ENCODE measurements at regions not wholly inside any gene's neighbourhood (a gene's known extent, or its start where the extent isn't known, plus 50 kb on each side); places are given as distances from the start of the nearest gene placed in this dataset.
"Not testable (repeated sequence)": the region's sequence is repeated elsewhere in the genome, so short reads cannot be mapped to it uniquely, and the experiment has no call there.

GRCh38 chr14:99995700-99996356 lies 69.4 kb upstream of the EVL start:
- DNase-seq = peak; percentile 36

GRCh38 chr14:99996951-99997571 lies 68.2 kb upstream of the EVL start:
- DNase-seq = no peak

GRCh38 chr14:100000398-100000797 lies 64.8 kb upstream of the EVL start:
- DNase-seq = not testable (repeated sequence)

GRCh38 chr14:100004392-100004791 lies 60.8 kb upstream of the EVL start:
- no peak for DNase-seq

- DNase-seq = no peak
These were observed 58.0 kb upstream of the EVL start for GRCh38 chr14:100007254-100007653.

- DNase-seq = not testable (repeated sequence)
These were observed 55.4 kb upstream of the EVL start for GRCh38 chr14:100009802-100010201.

GRCh38 chr14:100010679-100011078 lies 54.5 kb upstream of the EVL start:
- no peak for DNase-seq

- no peak for DNase-seq
These were observed 53.4 kb upstream of the EVL start for GRCh38 chr14:100011628-100012325.

GRCh38 chr14:100012478-100013327 lies 52.5 kb upstream of the EVL start:
- no peak for DNase-seq

- no peak for DNase-seq
These were observed 50.0 kb upstream of the EVL start for GRCh38 chr14:100015251-100015655.
